Panc1 (cell line): ENCODE measurements at regions not wholly inside any gene's neighbourhood (a gene's known extent, or its start where the extent isn't known, plus 50 kb on each side); places are given as distances from the start of the nearest gene placed in this dataset.

ENCODE experiments used
- ATAC-seq: fragments of 200-7000 bp; cut with Tn5 transposase; 2 replicates; pipeline ENCODE4 v1.9.1; 2020; ENCODE audit warnings: mild to moderate bottlenecking, moderate library complexity
- BruUV-seq: library from RNA; stranded (reverse); fragments of 400-500 nt; replicated peaks from 2 replicates; lab custom pipeline; 2021; lab: Mats Ljungman, UMichigan
- CTCF ChIA-PET: fragments of 300-600 bp; sonication (Branson Sonifier 250); formaldehyde crosslinking; loops from one replicate; lab custom pipeline; 2022; ENCODE audit warnings: antibody characterized with exemption; lab: Charles Lee
- POLR2A ChIA-PET: fragments of 300-600 bp; sonication (Branson Sonifier 250); formaldehyde crosslinking; loops from one replicate; lab custom pipeline; 2022; ENCODE audit warnings: antibody characterized with exemption; lab: Charles Lee
- DNase-seq: peaks from one replicate; pipeline ENCODE4 v3.0.0-alpha.2; 2010; ENCODE audit warnings: low read depth, low spot score
- H3K27ac ChIP-seq: 2 replicates; pipeline ENCODE4 v1.5.1; 2011; ENCODE audit warnings: mild to moderate bottlenecking, low read length, inconsistent platforms
- H3K27me3 ChIP-seq: fragments of 200-500 bp; sonication (Bioruptor generic); 2 replicates; pipeline ENCODE4 v1.6.0; 2014; ENCODE audit warnings: low read length, inconsistent platforms; ENCODE audit not compliant: control insufficient read depth, insufficient read depth
- H3K36me3 ChIP-seq: fragments of 200-500 bp; sonication (Bioruptor generic); 2 replicates; pipeline ENCODE4 v1.5.1; 2014; ENCODE audit warnings: inconsistent platforms, mild to moderate bottlenecking, low read length, moderate library complexity; ENCODE audit not compliant: control insufficient read depth, insufficient read depth
- H3K4me1 ChIP-seq: 2 replicates; pipeline ENCODE4 v1.5.1; 2011; ENCODE audit warnings: inconsistent platforms, mild to moderate bottlenecking, low read length, moderate library complexity; ENCODE audit not compliant: control insufficient read depth, insufficient read depth
- H3K4me3 ChIP-seq, 2 experiments: 2 replicates each; pipeline ENCODE4 v1.5.1; 2011 to 2012; ENCODE audit warnings: low read depth in 2 of 2, low read length in 2 of 2, mild to moderate bottlenecking in 2 of 2, inconsistent platforms in 1 of 2, moderate library complexity in 1 of 2
- H3K9me3 ChIP-seq: fragments of 200-500 bp; sonication (Bioruptor generic); 2 replicates; pipeline ENCODE4 v1.5.1; 2014; ENCODE audit warnings: low read depth, mild to moderate bottlenecking, inconsistent platforms, low read length, moderate library complexity; ENCODE audit not compliant: control insufficient read depth, insufficient read depth
- CTCF ChIP-seq: fragments of 450-650 bp; IDR thresholded peaks from 2 replicates; pipeline ENCODE4 v1.5.1; 2017; ENCODE audit warnings: mild to moderate bottlenecking
- POLR2AphosphoS5 ChIP-seq: IDR thresholded peaks from 2 replicates; pipeline ENCODE4 v1.6.1; 2012; ENCODE audit warnings: mild to moderate bottlenecking, low read depth, low read length, moderate library complexity
- REST ChIP-seq, 2 experiments: IDR thresholded peaks; 2 replicates each; pipeline ENCODE4 v1.6.1; 2011 to 2012; ENCODE audit warnings: low read depth in 2 of 2, control low read depth in 1 of 2, low read length in 1 of 2, mild to moderate bottlenecking in 1 of 2, moderate library complexity in 1 of 2; ENCODE audit not compliant: insufficient read depth in 1 of 2
- SIN3A ChIP-seq: IDR thresholded peaks from 2 replicates; pipeline ENCODE4 v1.6.1; 2012; ENCODE audit warnings: low read depth, mild to moderate bottlenecking, low read length, moderate library complexity, borderline replicate concordance; ENCODE audit not compliant: insufficient read depth
- TCF7L2 ChIP-seq: IDR thresholded peaks from 2 replicates; pipeline ENCODE4 v1.6.1; 2011; ENCODE audit warnings: mild to moderate bottlenecking, low read depth, low read length, inconsistent platforms
- in situ Hi-C: cut with HindIII; loops from 2 replicates; pipeline ENCODE4 v1.10.0; 2016; ENCODE audit warnings: low sequenced_read_pairs, low pct_unique_long_range_greater_than_20kb
- intact Hi-C: fragments of 100-400 bp; cut with micrococcal nuclease; formaldehyde crosslinking; loops from one replicate; pipeline ENCODE4 v1.10.0; 2022; ENCODE audit not compliant: unreplicated experiment

- DNase-seq = no peak
- CTCF ChIA-PET = no interaction called here
Measured at GRCh38 chr6:56837322-56837894, 117.5 kb upstream of the BEND6 start.

GRCh38 chr6:56835612-56836011 lies 119.3 kb upstream of the BEND6 start:
- in situ Hi-C loops = no loop called here
- TF ChIP-seq TCF7L2 = no peak
- TF ChIP-seq REST (IDR thresholded peaks at IDR 0.05; ENCODE audit: insufficient read depth in 1 of 2, low read depth in 2 of 2, low read length in 1 of 2) = no peak
- TF ChIP-seq SIN3A = no peak

More at GRCh38 chr6:56837322-56837894, 117.5 kb upstream of the BEND6 start:
- no peaks in the 10 kb centered on the region for H3K9me3 ChIP-seq
- TF ChIP-seq SIN3A (no peak), CTCF (0 out of 2 replicates have a peak, but pooled peaks have one; percentile 6)
- POLR2A ChIA-PET = no interaction called here
- in situ Hi-C loops (no loop called here), intact Hi-C loops (no loop called here)
- no peaks in the 10 kb centered on the region for H3K36me3 ChIP-seq
- no TSS peak for BruUV-seq
- no peak overlapping the region for H3K4me3 ChIP-seq
- ATAC-seq = no peak
- no peaks in the 10 kb centered on the region for H3K27me3 ChIP-seq
- peaks cover 46% of the 10 kb centered on the region for H3K4me1 ChIP-seq
- peak overlapping the region; percentile 99 for H3K27ac ChIP-seq

GRCh38 chr6:56833873-56834272 lies 121.0 kb upstream of the BEND6 start:
- BruUV-seq = no TSS peak
- H3K4me1 ChIP-seq = peaks cover 25% of the 10 kb centered on the region
- ATAC-seq (no peak; the same call in 1 of the 2 replicates), DNase-seq (no peak)
- no peak overlapping the region for H3K4me3 ChIP-seq
- TF ChIP-seq TCF7L2 (no peak), POLR2AphosphoS5 (no peak), REST (IDR thresholded peaks at IDR 0.05; ENCODE audit: insufficient read depth in 1 of 2, low read depth in 2 of 2, low read length in 1 of 2) (no peak), SIN3A (no peak), CTCF (no peak)
- intact Hi-C loops (no loop called here), in situ Hi-C loops (no loop called here)
- no peaks in the 10 kb centered on the region for H3K27me3 ChIP-seq
- H3K36me3 ChIP-seq = no peaks in the 10 kb centered on the region
- H3K27ac ChIP-seq = no peak overlapping the region
- H3K9me3 ChIP-seq = no peaks in the 10 kb centered on the region
- ChIA-PET CTCF (interaction anchor here (0.7 kb wide), 1 partner anchor 140 kb away, joined by 4 read pairs; no protein-coding TSS in a partner anchor), POLR2A (interaction anchor here (0.7 kb wide), 1 partner anchor 58 kb away, joined by 4 read pairs; no protein-coding TSS in a partner anchor)

More at GRCh38 chr6:56835612-56836011, 119.3 kb upstream of the BEND6 start:
- H3K4me3 ChIP-seq = no peak overlapping the region
- no peaks in the 10 kb centered on the region for H3K36me3 ChIP-seq
- no peaks in the 10 kb centered on the region for H3K9me3 ChIP-seq
- intact Hi-C loops = no loop called here
- no TSS peak for BruUV-seq
- POLR2A ChIA-PET = no interaction called here
- H3K27ac ChIP-seq = no peak overlapping the region
- no peaks in the 10 kb centered on the region for H3K27me3 ChIP-seq
- peaks cover 39% of the 10 kb centered on the region for H3K4me1 ChIP-seq
- no peak for ATAC-seq
- CTCF ChIA-PET = no interaction called here
- DNase-seq = no peak
